GM12878 (cell line): ENCODE measurements at regions not wholly inside any gene's neighbourhood (a gene's known extent, or its start where the extent isn't known, plus 50 kb on each side); places are given as distances from the start of the nearest gene placed in this dataset.

ENCODE experiments used
- ATAC-seq: fragments of 200-7000 bp; cut with Tn5 transposase; 3 replicates; pipeline ENCODE4 v1.9.1; 2020; ENCODE audit warnings: mild to moderate bottlenecking, moderate library complexity
- BruUV-seq: library from RNA; stranded (reverse); fragments of 400-500 nt; replicated peaks from 2 replicates; lab custom pipeline; 2021; lab: Mats Ljungman, UMichigan
- CTCF ChIA-PET: fragments of 300-600 bp; sonication (Branson Sonifier 250); formaldehyde crosslinking; extraction: SDS; loops from one replicate; lab custom pipeline; 2021; ENCODE audit warnings: inconsistent platforms; lab: Yijun Ruan, JAX
- POLR2A ChIA-PET: fragments of 350-600 bp; formaldehyde crosslinking; extraction: SDS; loops from one replicate; lab custom pipeline; 2021; ENCODE audit warnings: inconsistent platforms; lab: Charles Lee
- RAD21 ChIA-PET: fragments of 300-600 bp; sonication (Branson Sonifier 250); formaldehyde crosslinking; loops from one replicate; lab custom pipeline; 2023; ENCODE audit warnings: antibody characterized with exemption; ENCODE audit not compliant: unreplicated experiment; lab: Charles Lee
- SMC1A ChIA-PET: fragments of 300-600 bp; sonication (Branson Sonifier 250); formaldehyde crosslinking; loops from one replicate; lab custom pipeline; 2023; ENCODE audit not compliant: unreplicated experiment, uncharacterized antibody; lab: Charles Lee
- DNase-seq: peaks from one replicate; pipeline ENCODE4 v3.0.0-alpha.2; 2011; ENCODE audit warnings: low read depth, low spot score
- FAIRE-seq: peaks from 3 replicates; lab custom pipeline; 2011; peaks lifted over from hg19 to GRCh38; lab: Jason Lieb, UNC
- H2AFZ ChIP-seq: 2 replicates; pipeline ENCODE4 v1.6.0; 2011; ENCODE audit warnings: low read depth, low read length, control low read depth; ENCODE audit not compliant: control insufficient read depth
- H3K27ac ChIP-seq: 2 replicates; pipeline ENCODE4 v1.5.1; 2011; ENCODE audit warnings: control low read depth; ENCODE audit not compliant: control insufficient read depth, insufficient read depth
- H3K27me3 ChIP-seq, 2 experiments: replicated peaks in 1 of 2; 2 replicates each; pipeline versions ENCODE4 v1.6.0 to v1.6.1; 2011; ENCODE audit warnings: low read length in 1 of 2; ENCODE audit not compliant: control insufficient read depth in 2 of 2, insufficient read depth in 2 of 2
- H3K36me3 ChIP-seq, 2 experiments: 2 replicates each; pipeline ENCODE4 v1.5.1; 2011; ENCODE audit warnings: low read length in 1 of 2; ENCODE audit not compliant: control insufficient read depth in 2 of 2, insufficient read depth in 2 of 2
- H3K4me1 ChIP-seq: 2 replicates; pipeline ENCODE4 v1.6.1; 2011; ENCODE audit warnings: mild to moderate bottlenecking, low read length, moderate library complexity, mixed read lengths; ENCODE audit not compliant: control insufficient read depth, insufficient read depth
- H3K4me2 ChIP-seq: 2 replicates; pipeline ENCODE4 v1.6.0; 2011; ENCODE audit warnings: control low read depth; ENCODE audit not compliant: control insufficient read depth, insufficient read depth
- H3K4me3 ChIP-seq: fragments of 200-600 bp; sonication (generic); 2 replicates; pipeline ENCODE4 v1.5.1; 2016
- H3K79me2 ChIP-seq: 2 replicates; pipeline ENCODE4 v1.6.0; 2011; ENCODE audit warnings: low read length; ENCODE audit not compliant: control insufficient read depth, insufficient read depth
- H3K9ac ChIP-seq: 2 replicates; pipeline ENCODE4 v1.8.0; 2011; ENCODE audit warnings: low read length, control low read depth, mixed read lengths; ENCODE audit not compliant: control insufficient read depth, insufficient read depth
- H3K9me3 ChIP-seq: replicated peaks from 3 replicates; pipeline ENCODE4 v1.5.1; 2011; ENCODE audit warnings: mild to moderate bottlenecking, low read length; ENCODE audit not compliant: control insufficient read depth, insufficient read depth
- H4K20me1 ChIP-seq: 2 replicates; pipeline ENCODE4 v1.6.0; 2011; ENCODE audit not compliant: control insufficient read depth, insufficient read depth
- E2F4 ChIP-seq: IDR thresholded peaks from 2 replicates; pipeline ENCODE4 v1.6.1; 2012; ENCODE audit warnings: low read depth, low read length, improper control_type of control experiment
- FOXM1 ChIP-seq: IDR thresholded peaks from 2 replicates; pipeline ENCODE4 v1.6.1; 2012; ENCODE audit warnings: low read depth, mild to moderate bottlenecking, inconsistent platforms, low read length, moderate library complexity
- IRF3 ChIP-seq: fragments of 450-650 bp; IDR thresholded peaks from 2 replicates; pipeline ENCODE4 v1.6.1; 2014; ENCODE audit warnings: mild to moderate bottlenecking
- IRF5 ChIP-seq: fragments of 450-650 bp; IDR thresholded peaks from 2 replicates; pipeline ENCODE4 v1.6.1; 2017; ENCODE audit warnings: borderline replicate concordance
- KLF5 ChIP-seq: fragments of 450-650 bp; IDR thresholded peaks from 2 replicates; pipeline ENCODE4 v1.6.1; 2014; ENCODE audit warnings: mild to moderate bottlenecking; ENCODE audit not compliant: partially characterized antibody
- LARP7 ChIP-seq: fragments of 450-650 bp; IDR thresholded peaks from 2 replicates; pipeline ENCODE4 v1.6.1; 2017; ENCODE audit warnings: mild to moderate bottlenecking
- MEF2A ChIP-seq: IDR thresholded peaks from 2 replicates; pipeline ENCODE4 v1.6.1; 2011; ENCODE audit warnings: low read depth, mild to moderate bottlenecking, low read length, moderate library complexity; ENCODE audit not compliant: insufficient read depth
- MTA3 ChIP-seq: IDR thresholded peaks from 2 replicates; pipeline ENCODE4 v1.6.1; 2012; ENCODE audit warnings: low read length, inconsistent platforms, borderline replicate concordance
- NRF1 ChIP-seq: conservative IDR thresholded peaks from 2 replicates; pipeline ENCODE4 v1.6.1; 2011; ENCODE audit warnings: mild to moderate bottlenecking, low read depth, low read length, improper control_type of control experiment
- SIX5 ChIP-seq: IDR thresholded peaks from 2 replicates; pipeline ENCODE4 v1.6.1; 2011; ENCODE audit warnings: mild to moderate bottlenecking, low read depth, low read length, moderate library complexity; ENCODE audit not compliant: severe bottlenecking
- SREBF1 ChIP-seq: IDR thresholded peaks from 2 replicates; pipeline ENCODE4 v1.6.1; 2012; ENCODE audit warnings: mild to moderate bottlenecking, low read length
- SRF ChIP-seq, 2 experiments: IDR thresholded peaks; 2 replicates each; pipeline ENCODE4 v1.6.1; 2011; ENCODE audit warnings: low read depth in 2 of 2, low read length in 2 of 2, mild to moderate bottlenecking in 1 of 2, moderate library complexity in 1 of 2
- TARDBP ChIP-seq: IDR thresholded peaks from 2 replicates; pipeline ENCODE4 v1.6.1; 2016; ENCODE audit warnings: borderline replicate concordance
- TCF7 ChIP-seq: IDR thresholded peaks from 2 replicates; pipeline ENCODE4 v1.6.1; 2014; ENCODE audit warnings: antibody characterized with exemption, borderline replicate concordance
- ZBTB33 ChIP-seq: fragments of 450-650 bp; IDR thresholded peaks from 2 replicates; pipeline ENCODE4 v1.6.1; 2017; ENCODE audit warnings: mild to moderate bottlenecking
- ZNF274 ChIP-seq: IDR thresholded peaks from one replicate; pipeline ENCODE4 v1.8.0; 2011; ENCODE audit not compliant: insufficient read length, insufficient read depth
- WGBS: methylation state at CpG from one replicate; pipeline ENCODE4 v1.1.6; 2016; ENCODE audit warnings: low lambda C conversion rate; ENCODE audit not compliant: insufficient replicate concordance, insufficient coverage; ENCODE audit errors: missing lambda C conversion rate; 5-methylcytosine and 5-hydroxymethylcytosine counted together
- in situ Hi-C: fragments of 300-500 bp; cut with MboI; formaldehyde crosslinking; loops from 9 replicates; pipeline ENCODE4 v1.14.3; 2018; ENCODE audit warnings: mixed read lengths
- intact Hi-C: fragments of 100-400 bp; cut with micrococcal nuclease; formaldehyde crosslinking; loops from one replicate; pipeline ENCODE4 v1.14.2; 2022; ENCODE audit not compliant: unreplicated experiment

- FAIRE-seq (no peak), ATAC-seq (no peak), DNase-seq (no peak)
- peaks cover 6% of the 10 kb centered on the region; the same call in 1 of the 3 replicates for H3K9me3 ChIP-seq
- SMC1A ChIA-PET = interaction anchor here (0.5 to 1.4 kb wide), 2 partner anchors 9 to 14 kb away, joined by 3 to 4 read pairs; no protein-coding TSS in a partner anchor
- H4K20me1 ChIP-seq = no peaks in the 10 kb centered on the region
- intact Hi-C loops (no loop called here), in situ Hi-C loops (no loop called here)
- no peaks in the 10 kb centered on the region for H3K36me3 ChIP-seq
- no peak overlapping the region for H2AFZ ChIP-seq
- RAD21 ChIA-PET = no interaction called here
- H3K9ac ChIP-seq = no peak overlapping the region
- H3K4me3 ChIP-seq = no peak overlapping the region
- WGBS = 0% methylated on average over 1 of the region's 1 CpG
- no peaks in the 10 kb centered on the region for H3K27me3 ChIP-seq
- H3K4me2 ChIP-seq = no peak overlapping the region
- H3K4me1 ChIP-seq = no peaks in the 10 kb centered on the region
- H3K27ac ChIP-seq = no peak overlapping the region
- CTCF ChIA-PET = interaction anchor here (1.0 kb wide), 1 partner anchor 101 kb away, joined by 3 read pairs; no protein-coding TSS in a partner anchor
- no peaks in the 10 kb centered on the region for H3K79me2 ChIP-seq
- no peak for TF ChIP-seq FOXM1
- TF ChIP-seq LARP7 = no peak
- TF ChIP-seq MTA3 = no peak
- TF ChIP-seq IRF3 = no peak
- no peak for TF ChIP-seq SREBF1
- TF ChIP-seq SRF (IDR thresholded peaks at IDR 0.05; ENCODE audit: low read depth in 2 of 2, low read length in 2 of 2) = no peak
- TF ChIP-seq TCF7 = no peak
- no peak for TF ChIP-seq NRF1
- no peak for TF ChIP-seq IRF5
- no peak for TF ChIP-seq KLF5
- no peak for TF ChIP-seq E2F4
- TF ChIP-seq MEF2A = no peak
- TF ChIP-seq SIX5 = no peak
- no peak for TF ChIP-seq ZNF274
- no peak for TF ChIP-seq TARDBP
- no peak for TF ChIP-seq ZBTB33
- no TSS peak for BruUV-seq
- POLR2A ChIA-PET = no interaction called here
Measured at GRCh38 chr4:112836895-112837294, 200.0 kb downstream of the LARP7 start.
